Left cardiac atrium (tissue), 4 donors: ENCODE measurements at regions not wholly inside any gene's neighbourhood (a gene's known extent, or its start where the extent isn't known, plus 50 kb on each side); places are given as distances from the start of the nearest gene placed in this dataset.

ENCODE experiments used
- ATAC-seq, 2 donors: fragments of 200-7000 bp; cut with Tn5 transposase; one replicate each; pipeline ENCODE4 v1.9.1; 2020; ENCODE audit warnings: mild to moderate bottlenecking in 2 of 2, moderate library complexity in 2 of 2
- DNase-seq: peaks from one replicate; pipeline ENCODE4 v3.0.0-alpha.2; 2020
- intact Hi-C, 2 donors: fragments of 100-400 bp; cut with DNase I; formaldehyde crosslinking; loops; one replicate each; pipeline versions ENCODE4 v1.14.1 to v1.15.1; 2022 to 2023
- donor health status: DM: no; HTN: yes; CAD: no.
- donor health status: DM: no; HTN: yes; CAD: no; lungs with severe emphysema.
- donor health status: DM: yes; HTN: yes; CAD: no.
- donor health status: Dilated cardiomyopathy.

- intact Hi-C loops: loop anchor here (5.0 to 10.0 kb wide), 2 partner anchors 46 to 49 kb away; partner anchors contain the start of gene CTIF (in 2 of the 2)
These were observed 50.4 kb upstream of the CTIF start for GRCh38 chr18:48488388-48488850.

GRCh38 chr18:48486754-48487153 lies 52.1 kb upstream of the CTIF start:
- intact Hi-C loops: loop anchor here (5.0 to 10.0 kb wide), 2 partner anchors 48 to 51 kb away; partner anchors contain the start of gene CTIF (in 2 of the 2)
- DNase-seq: no peak
- peak in 1 of 2 donors; percentile 20 for ATAC-seq

More at GRCh38 chr18:48488388-48488850, 50.4 kb upstream of the CTIF start:
- ATAC-seq: peak; percentile 93 to 94
- DNase-seq: peak; percentile 91

GRCh38 chr18:48485828-48486405 lies 52.9 kb upstream of the CTIF start:
- DNase-seq (no peak), ATAC-seq (no peak)
- intact Hi-C loops: loop anchor here (5.0 to 10.0 kb wide), 2 partner anchors 49 to 51 kb away; partner anchors contain the start of gene CTIF (in 2 of the 2)

GRCh38 chr18:48481092-48481491 lies 57.7 kb upstream of the CTIF start:
- ATAC-seq (no peak), DNase-seq (no peak)
- intact Hi-C loops: loop anchor here in 1 of 2 donors (10.0 kb wide), 1 partner anchor 54 kb away; the partner anchor contains the start of gene CTIF

- no peak for ATAC-seq
- intact Hi-C loops: no loop called here
- DNase-seq: no peak
These were observed 59.3 kb upstream of the CTIF start for GRCh38 chr18:48479531-48479930.

GRCh38 chr18:48477348-48477747 lies 61.5 kb upstream of the CTIF start:
- ATAC-seq (no peak), DNase-seq (no peak)
- intact Hi-C loops: loop anchor here in 1 of 2 donors (2.0 kb wide), 1 partner anchor 185 kb away; no protein-coding TSS in a partner anchor

- ATAC-seq (no peak), DNase-seq (no peak)
- intact Hi-C loops: loop anchor here in 1 of 2 donors (2.0 kb wide), 1 partner anchor 186 kb away; no protein-coding TSS in a partner anchor
These were observed 62.3 kb upstream of the CTIF start for GRCh38 chr18:48476550-48476917.

GRCh38 chr18:48475635-48476549 lies 62.9 kb upstream of the CTIF start:
- intact Hi-C loops: loop anchor here in 1 of 2 donors (2.0 kb wide), 1 partner anchor 187 kb away; no protein-coding TSS in a partner anchor
- DNase-seq (peak; percentile 36), ATAC-seq (peak; percentile 87 to 94)

GRCh38 chr18:48473816-48474215 lies 64.6 kb upstream of the ZBTB7C start:
- DNase-seq (no peak), ATAC-seq (no peak)
- intact Hi-C loops: loop anchor here in 1 of 2 donors (5.0 kb wide), 1 partner anchor 188 kb away; no protein-coding TSS in a partner anchor

- ATAC-seq (no peak), DNase-seq (no peak)
- intact Hi-C loops: loop anchor here in 1 of 2 donors (5.0 kb wide), 1 partner anchor 190 kb away; no protein-coding TSS in a partner anchor
These were observed 63.4 kb upstream of the ZBTB7C start for GRCh38 chr18:48472610-48473009.

GRCh38 chr18:48470484-48471180 lies 61.4 kb upstream of the ZBTB7C start:
- peak; percentile 47 to 81 for ATAC-seq
- intact Hi-C loops: loop anchor here in 1 of 2 donors (5.0 kb wide), 1 partner anchor 192 kb away; no protein-coding TSS in a partner anchor
- DNase-seq: no peak

- intact Hi-C loops: no loop called here
- ATAC-seq: no peak
- no peak for DNase-seq
These were observed 59.0 kb upstream of the ZBTB7C start for GRCh38 chr18:48468151-48468550.

- DNase-seq: no peak
- no peak for ATAC-seq
- intact Hi-C loops: no loop called here
These were observed 58.0 kb upstream of the ZBTB7C start for GRCh38 chr18:48467231-48467630.

GRCh38 chr18:48462510-48462909 lies 53.3 kb upstream of the ZBTB7C start:
- peak; percentile 50 to 64 for ATAC-seq
- intact Hi-C loops: no loop called here
- DNase-seq: no peak

GRCh38 chr18:48460929-48461583 lies 51.9 kb upstream of the ZBTB7C start:
- DNase-seq: no peak
- no peak for ATAC-seq
- intact Hi-C loops: no loop called here

GRCh38 chr18:48459465-48459864 lies 50.3 kb upstream of the ZBTB7C start:
- intact Hi-C loops: no loop called here
- ATAC-seq (peak in 1 of 2 donors; percentile 45), DNase-seq (no peak)

- ATAC-seq: no peak
- no peak for DNase-seq
- intact Hi-C loops: no loop called here
These were observed 49.8 kb upstream of the ZBTB7C start for GRCh38 chr18:48459016-48459415.
